CD14-positive monocyte (primary cell): ENCODE measurements at regions not wholly inside any gene's neighbourhood (a gene's known extent, or its start where the extent isn't known, plus 50 kb on each side); places are given as distances from the start of the nearest gene placed in this dataset.

Experiments
- DNase-seq, 3 donors: peaks; one replicate each; pipeline ENCODE4 v3.0.0-alpha.2; 2011 to 2022
- H2AFZ ChIP-seq: 2 replicates; pipeline ENCODE4 v1.6.0; 2012; ENCODE audit warnings: mild to moderate bottlenecking, low read depth, low read length, inconsistent platforms; ENCODE audit not compliant: insufficient read depth, poor library complexity, severe bottlenecking
- H3K27ac ChIP-seq, 2 donors: 1 replicate in 1 of 2; 2 replicates in 1 of 2; pipeline ENCODE4 v1.5.1; 2012 to 2013; ENCODE audit warnings: low read length in 2 of 2, control low read depth in 1 of 2, inconsistent platforms in 1 of 2, low read depth in 1 of 2, mild to moderate bottlenecking in 1 of 2
- H3K27me3 ChIP-seq, 2 donors: one replicate each; pipeline versions ENCODE4 v1.6.0 to v1.6.1; 2011 to 2013; ENCODE audit warnings: low read length in 2 of 2; ENCODE audit not compliant: control insufficient read depth in 2 of 2, insufficient read depth in 2 of 2
- H3K36me3 ChIP-seq, 2 donors: replicated peaks in 1 of 2; 1 replicate in 1 of 2; 2 replicates in 1 of 2; pipeline versions ENCODE4 v1.5.1 to v1.6.1; 2012 to 2013; ENCODE audit warnings: low read length in 2 of 2, control low read depth in 1 of 2, inconsistent platforms in 1 of 2, mild to moderate bottlenecking in 1 of 2; ENCODE audit not compliant: insufficient read depth in 2 of 2, control insufficient read depth in 1 of 2
- H3K4me1 ChIP-seq, 2 donors: 1 replicate in 1 of 2; 2 replicates in 1 of 2; pipeline versions ENCODE4 v1.5.1 to v1.6.1; 2012 to 2013; ENCODE audit warnings: low read length in 2 of 2, control low read depth in 1 of 2, inconsistent platforms in 1 of 2, mild to moderate bottlenecking in 1 of 2, moderate library complexity in 1 of 2; ENCODE audit not compliant: insufficient read depth in 2 of 2, control insufficient read depth in 1 of 2
- H3K4me2 ChIP-seq: replicated peaks from 2 replicates; pipeline ENCODE3; 2012; ENCODE audit warnings: low read length, moderate library complexity, mild to moderate bottlenecking; ENCODE audit not compliant: poor library complexity, severe bottlenecking; ENCODE audit errors: extremely low read depth
- H3K4me3 ChIP-seq, 3 experiments: fragments of 200-600 bp in 1 of 3; sonication (generic) in 1 of 3; replicated peaks in 1 of 3; 1 replicate in 2 of 3; 2 replicates in 1 of 3; pipeline ENCODE4 v1.5.1; 2011 to 2013; ENCODE audit warnings: low read length in 3 of 3, mild to moderate bottlenecking in 3 of 3, control low read depth in 2 of 3, low read depth in 2 of 3, inconsistent platforms in 1 of 3, moderate library complexity in 1 of 3
- H3K79me2 ChIP-seq: 2 replicates; pipeline ENCODE4 v1.6.0; 2012; ENCODE audit warnings: mild to moderate bottlenecking, control low read depth, inconsistent platforms, low read length, moderate library complexity; ENCODE audit not compliant: insufficient read depth
- H3K9ac ChIP-seq: 2 replicates; pipeline ENCODE4 v1.6.0; 2017; ENCODE audit warnings: low read length, mild to moderate bottlenecking; ENCODE audit not compliant: insufficient read depth, poor library complexity, severe bottlenecking
- H3K9me3 ChIP-seq, 2 donors: replicated peaks in 1 of 2; 1 replicate in 1 of 2; 2 replicates in 1 of 2; pipeline versions ENCODE4 v1.5.1 to v1.6.1; 2012 to 2013; ENCODE audit warnings: low read length in 2 of 2, control low read depth in 1 of 2; ENCODE audit not compliant: control insufficient read depth in 1 of 2, insufficient read depth in 1 of 2
- H4K20me1 ChIP-seq: 2 replicates; pipeline ENCODE4 v1.6.0; 2012; ENCODE audit warnings: mild to moderate bottlenecking, low read length, control low read depth, moderate library complexity; ENCODE audit not compliant: insufficient read depth
- H3K27ac Mint-ChIP-seq, 7 donors: one replicate each; pipeline ENCODE4 v1.8.0; 2020; ENCODE audit warnings: mild to moderate bottlenecking in 7 of 7, mixed read lengths in 7 of 7, moderate library complexity in 6 of 7, inconsistent platforms in 2 of 7
- H3K27me3 Mint-ChIP-seq, 3 donors: one replicate each; pipeline ENCODE4 v1.8.0; 2021 to 2022; ENCODE audit warnings: low read depth in 3 of 3, mild to moderate bottlenecking in 3 of 3, mixed read lengths in 3 of 3, moderate library complexity in 3 of 3, inconsistent platforms in 1 of 3
- H3K36me3 Mint-ChIP-seq, 2 donors: one replicate each; pipeline ENCODE4 v1.8.0; 2020; ENCODE audit warnings: mixed read lengths in 2 of 2, inconsistent platforms in 1 of 2, mild to moderate bottlenecking in 1 of 2
- H3K4me1 Mint-ChIP-seq: one replicate; pipeline ENCODE4 v1.8.0; 2020; ENCODE audit warnings: mild to moderate bottlenecking, mixed read lengths
- H3K4me3 Mint-ChIP-seq, 2 donors: one replicate each; pipeline ENCODE4 v1.8.0; 2020; ENCODE audit warnings: mild to moderate bottlenecking in 2 of 2, mixed read lengths in 2 of 2, moderate library complexity in 1 of 2
- H3K9me3 Mint-ChIP-seq, 7 donors: one replicate each; pipeline ENCODE4 v1.8.0; 2020 to 2022; ENCODE audit warnings: mixed read lengths in 7 of 7, mild to moderate bottlenecking in 6 of 7, moderate library complexity in 6 of 7, inconsistent platforms in 2 of 7
- CTCF ChIP-seq: fragments of 200-600 bp; IDR thresholded peaks from one replicate; pipeline ENCODE4 v1.8.0; 2022; ENCODE audit warnings: antibody characterized with exemption, mild to moderate bottlenecking
- WGBS: methylation state at CpG from one replicate; pipeline ENCODE4 v1.1.5; 2013; ENCODE audit warnings: missing lambda C conversion rate; ENCODE audit not compliant: insufficient coverage; 5-methylcytosine and 5-hydroxymethylcytosine counted together
- intact Hi-C, 2 donors: fragments of 100-400 bp; cut with micrococcal nuclease; formaldehyde crosslinking; loops; one replicate each; pipeline versions ENCODE4 v1.15.0 to v1.15.1; 2023

GRCh38 chr22:48895831-48896765, 931.6 kb downstream of the BRD1 start:
- no peak overlapping the region for H3K27ac ChIP-seq
- no peak overlapping the region for H2AFZ ChIP-seq
- H3K4me3 ChIP-seq, result no peak overlapping the region
- H3K9ac ChIP-seq, result no peak overlapping the region
- no peak for DNase-seq
- no peak overlapping the region for H3K4me2 ChIP-seq
- H4K20me1 ChIP-seq, result no peaks in the 10 kb centered on the region
- no peaks in the 10 kb centered on the region for H3K79me2 ChIP-seq
- Mint-ChIP-seq H3K4me1 (no peaks in the 10 kb centered on the region), H3K27me3 (peaks cover 2 to 4% (median 4%) of the 10 kb centered on the region in 3 donors), H3K36me3 (no peaks in the 10 kb centered on the region), H3K9me3 (peaks cover 0 to 6% (median 3%) of the 10 kb centered on the region in 7 donors), H3K4me3 (no peak overlapping the region), H3K27ac (peak overlapping the region in 1 of 7 donors; percentile 16)
- H3K27me3 ChIP-seq, result no peaks in the 10 kb centered on the region
- H3K4me1 ChIP-seq, result no peaks in the 10 kb centered on the region
- WGBS, result 86% methylated on average over 19 of the region's 24 CpGs
- peaks cover 0 to 4% of the 10 kb centered on the region in 2 donors for H3K9me3 ChIP-seq
- no peak for TF ChIP-seq CTCF
- intact Hi-C loops, result no loop called here
- no peaks in the 10 kb centered on the region for H3K36me3 ChIP-seq

GRCh38 chr22:48895336-48895735, 932.3 kb downstream of the BRD1 start:
- Histone ChIP-seq H3K36me3 (no peaks in the 10 kb centered on the region), H3K79me2 (no peaks in the 10 kb centered on the region), H3K27ac (no peak overlapping the region), H3K27me3 (no peaks in the 10 kb centered on the region), H2AFZ (no peak overlapping the region), H4K20me1 (no peaks in the 10 kb centered on the region), H3K4me1 (no peaks in the 10 kb centered on the region), H3K4me2 (no peak overlapping the region), H3K4me3 (no peak overlapping the region), H3K9me3 (peaks cover 0 to 4% of the 10 kb centered on the region in 2 donors), H3K9ac (no peak overlapping the region)
- Mint-ChIP-seq H3K4me1 (no peaks in the 10 kb centered on the region), H3K27ac (peak overlapping the region in 1 of 7 donors; percentile 16), H3K4me3 (no peak overlapping the region), H3K27me3 (peaks cover 2 to 4% (median 4%) of the 10 kb centered on the region in 3 donors), H3K36me3 (no peaks in the 10 kb centered on the region), H3K9me3 (peaks cover 0 to 7% (median 3%) of the 10 kb centered on the region in 7 donors)
- no peak for TF ChIP-seq CTCF
- no peak for DNase-seq
- intact Hi-C loops, result no loop called here
- 100% methylated on average over 1 of the region's 9 CpGs for WGBS
